ENCODE measurements at regions not wholly inside any gene's neighbourhood (a gene's known extent, or its start where the extent isn't known, plus 50 kb on each side); places are given as distances from the start of the nearest gene placed in this dataset.

- no peak for TF ChIP-seq CTCF (IDR thresholded peaks at IDR 0.05; ENCODE audit: poor library complexity, severe bottlenecking)
- H3K4me3 ChIP-seq (ENCODE audit: severe bottlenecking): no peak overlapping the region
- DNase-seq (ENCODE audit: low spot score): no peak
- H3K4me1 ChIP-seq (ENCODE audit: insufficient read depth, poor library complexity, severe bottlenecking): no peaks in the 10 kb centered on the region
- ATAC-seq (ENCODE audit: low read depth): no peak
- H3K36me3 ChIP-seq (ENCODE audit: low read depth): no peaks in the 10 kb centered on the region
- H3K27me3 ChIP-seq (ENCODE audit: insufficient read depth, poor library complexity, severe bottlenecking): no peaks in the 10 kb centered on the region
- H3K9me3 ChIP-seq (ENCODE audit: severe bottlenecking): no peaks in the 10 kb centered on the region
- H3K27ac ChIP-seq (ENCODE audit: poor library complexity, severe bottlenecking): no peak overlapping the region
These were observed 185.1 kb upstream of the DIPK2B start for GRCh38 chrX:45385757-45386156.

GRCh38 chrX:45381841-45382240, 181.2 kb upstream of the DIPK2B start:
- no peaks in the 10 kb centered on the region for H3K36me3 ChIP-seq (ENCODE audit: low read depth)
- DNase-seq (ENCODE audit: low spot score): no peak
- no peaks in the 10 kb centered on the region for H3K4me1 ChIP-seq (ENCODE audit: insufficient read depth, poor library complexity, severe bottlenecking)
- no peak overlapping the region for H3K4me3 ChIP-seq (ENCODE audit: severe bottlenecking)
- H3K9me3 ChIP-seq (ENCODE audit: severe bottlenecking): no peaks in the 10 kb centered on the region
- no peak overlapping the region for H3K27ac ChIP-seq (ENCODE audit: poor library complexity, severe bottlenecking)
- no peak for ATAC-seq (ENCODE audit: low read depth)
- TF ChIP-seq CTCF (IDR thresholded peaks at IDR 0.05; ENCODE audit: poor library complexity, severe bottlenecking): no peak
- H3K27me3 ChIP-seq (ENCODE audit: insufficient read depth, poor library complexity, severe bottlenecking): no peaks in the 10 kb centered on the region

- no peak for ATAC-seq (ENCODE audit: low read depth)
- DNase-seq (ENCODE audit: low spot score): no peak
- H3K27ac ChIP-seq (ENCODE audit: poor library complexity, severe bottlenecking): no peak overlapping the region
- no peaks in the 10 kb centered on the region for H3K27me3 ChIP-seq (ENCODE audit: insufficient read depth, poor library complexity, severe bottlenecking)
- TF ChIP-seq CTCF (IDR thresholded peaks at IDR 0.05; ENCODE audit: poor library complexity, severe bottlenecking): no peak
- H3K4me3 ChIP-seq (ENCODE audit: severe bottlenecking): no peak overlapping the region
- H3K4me1 ChIP-seq (ENCODE audit: insufficient read depth, poor library complexity, severe bottlenecking): no peaks in the 10 kb centered on the region
- H3K36me3 ChIP-seq (ENCODE audit: low read depth): no peaks in the 10 kb centered on the region
- no peaks in the 10 kb centered on the region for H3K9me3 ChIP-seq (ENCODE audit: severe bottlenecking)
These were observed 180.7 kb upstream of the DIPK2B start for GRCh38 chrX:45381366-45381765.

- Histone ChIP-seq H3K9me3 (ENCODE audit: severe bottlenecking) (no peaks in the 10 kb centered on the region), H3K36me3 (ENCODE audit: low read depth) (no peaks in the 10 kb centered on the region), H3K4me1 (ENCODE audit: insufficient read depth, poor library complexity, severe bottlenecking) (no peaks in the 10 kb centered on the region), H3K27ac (ENCODE audit: poor library complexity, severe bottlenecking) (no peak overlapping the region), H3K4me3 (ENCODE audit: severe bottlenecking) (no peak overlapping the region), H3K27me3 (ENCODE audit: insufficient read depth, poor library complexity, severe bottlenecking) (no peaks in the 10 kb centered on the region)
- no peak for DNase-seq (ENCODE audit: low spot score)
- no peak for ATAC-seq (ENCODE audit: low read depth)
- TF ChIP-seq CTCF (IDR thresholded peaks at IDR 0.05; ENCODE audit: poor library complexity, severe bottlenecking): no peak
These were observed 178.6 kb upstream of the DIPK2B start for GRCh38 chrX:45379236-45379635.

- no peaks in the 10 kb centered on the region for H3K9me3 ChIP-seq (ENCODE audit: severe bottlenecking)
- H3K27ac ChIP-seq (ENCODE audit: poor library complexity, severe bottlenecking): no peak overlapping the region
- no peak for TF ChIP-seq CTCF (IDR thresholded peaks at IDR 0.05; ENCODE audit: poor library complexity, severe bottlenecking)
- DNase-seq (ENCODE audit: low spot score): no peak
- H3K27me3 ChIP-seq (ENCODE audit: insufficient read depth, poor library complexity, severe bottlenecking): no peaks in the 10 kb centered on the region
- no peak for ATAC-seq (ENCODE audit: low read depth)
- no peaks in the 10 kb centered on the region for H3K4me1 ChIP-seq (ENCODE audit: insufficient read depth, poor library complexity, severe bottlenecking)
- no peak overlapping the region for H3K4me3 ChIP-seq (ENCODE audit: severe bottlenecking)
- H3K36me3 ChIP-seq (ENCODE audit: low read depth): no peaks in the 10 kb centered on the region
These were observed 171.5 kb upstream of the DIPK2B start for GRCh38 chrX:45372151-45372550.

All from RWPE2 (cell line).